Head of caudate nucleus (tissue), 42 donors: ENCODE measurements at regions not wholly inside any gene's neighbourhood (a gene's known extent, or its start where the extent isn't known, plus 50 kb on each side); places are given as distances from the start of the nearest gene placed in this dataset.
A peak's percentile ranks its signal among the peaks of the same experiment; 100 is the strongest.

Experiments
- DNase-seq, 42 donors: peaks; one replicate each; pipeline versions ENCODE4 v3.0.0 to v3.0.0-alpha.2; 2020 to 2021; ENCODE audit warnings: mixed read lengths in 7 of 42
- intact Hi-C: fragments of 100-400 bp; cut with DNase I; formaldehyde crosslinking; loops from one replicate; pipeline ENCODE4 v1.15.0; 2022

DNA sequence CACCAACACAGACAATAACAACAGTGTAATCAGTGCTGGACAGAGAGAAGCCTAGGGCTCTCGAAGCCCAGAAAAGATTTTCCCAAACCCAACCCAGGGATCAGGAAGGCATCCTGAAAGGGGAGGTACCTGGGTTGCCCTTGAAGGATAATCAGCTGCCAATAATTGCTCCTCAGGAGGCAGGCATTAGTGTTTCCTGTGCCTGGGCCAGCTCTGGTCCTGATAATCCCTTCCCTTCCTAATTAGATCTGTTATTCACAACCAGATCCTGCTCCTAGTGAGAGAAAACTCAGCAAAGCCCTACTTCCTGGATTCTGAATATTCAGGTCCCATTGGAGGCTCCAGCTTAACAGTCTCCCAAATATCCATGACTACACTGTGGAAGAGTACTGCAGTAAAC, 117.4 kb downstream of the DMRTA2 start:
- DNase-seq = no peak
- intact Hi-C loops = no loop called here

DNA sequence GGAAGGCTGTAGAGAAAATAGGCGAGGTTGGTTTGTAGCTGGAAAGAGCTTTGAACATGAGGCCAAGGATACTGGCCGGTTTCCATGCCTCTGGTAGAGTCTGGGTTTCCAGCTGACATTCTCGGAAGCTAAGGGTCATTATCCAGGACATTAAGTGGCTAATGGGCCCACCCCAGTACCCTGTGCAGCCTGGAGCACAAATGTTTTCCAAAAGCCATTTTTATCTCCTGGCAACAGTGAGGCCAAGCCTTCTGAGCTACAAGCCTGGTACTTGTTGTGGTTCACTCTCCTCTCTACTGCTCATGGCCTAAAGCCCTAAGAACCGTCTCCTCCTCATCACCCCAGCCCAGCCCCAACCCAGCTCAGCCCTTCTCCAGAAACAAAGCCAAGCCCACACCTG, 122.9 kb downstream of the DMRTA2 start:
- intact Hi-C loops = no loop called here
- DNase-seq = peak in 7 of 42 donors; percentile 1 to 43 (median 5)

DNA sequence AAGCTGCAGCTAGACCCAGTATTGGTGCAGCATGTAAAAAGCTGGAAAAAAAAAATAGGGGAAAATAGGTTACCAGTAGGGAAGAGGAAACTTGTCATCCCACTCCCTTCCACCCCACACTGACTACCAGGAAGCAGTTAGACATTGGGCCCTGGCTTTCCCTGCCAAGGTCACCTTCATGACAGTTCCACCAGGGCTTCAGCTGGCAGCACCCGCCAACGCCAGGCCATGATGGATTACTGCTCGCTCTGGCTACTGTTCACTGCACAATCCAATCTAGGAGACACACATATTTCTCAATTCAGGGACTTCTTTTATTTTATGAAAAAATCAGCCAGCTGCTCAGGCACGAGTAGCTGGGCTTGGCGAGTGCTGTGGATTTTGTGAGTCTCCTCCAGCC, 127.7 kb downstream of the DMRTA2 start:
- intact Hi-C loops = no loop called here
- no peak for DNase-seq

DNA sequence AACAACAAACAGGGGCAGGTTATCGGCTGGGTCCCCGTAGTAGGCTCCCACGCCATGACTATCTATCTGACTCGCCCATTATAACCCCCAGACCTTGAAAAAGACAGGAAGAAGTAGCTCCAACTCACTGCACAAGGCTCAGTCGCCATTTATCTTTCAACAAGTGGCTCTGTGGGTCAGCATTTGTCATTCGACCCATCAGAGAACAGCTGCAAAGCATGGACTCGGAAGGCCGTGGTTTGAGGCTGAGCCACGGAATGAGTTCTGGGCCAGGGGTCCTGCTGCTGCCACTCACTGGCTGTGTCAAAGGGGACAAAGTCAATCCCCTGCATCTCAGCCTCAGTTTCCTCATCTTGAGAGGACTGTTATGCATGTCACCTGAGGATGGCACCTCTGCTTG, 131.0 kb downstream of the DMRTA2 start:
- intact Hi-C loops = no loop called here
- no peak for DNase-seq

DNA sequence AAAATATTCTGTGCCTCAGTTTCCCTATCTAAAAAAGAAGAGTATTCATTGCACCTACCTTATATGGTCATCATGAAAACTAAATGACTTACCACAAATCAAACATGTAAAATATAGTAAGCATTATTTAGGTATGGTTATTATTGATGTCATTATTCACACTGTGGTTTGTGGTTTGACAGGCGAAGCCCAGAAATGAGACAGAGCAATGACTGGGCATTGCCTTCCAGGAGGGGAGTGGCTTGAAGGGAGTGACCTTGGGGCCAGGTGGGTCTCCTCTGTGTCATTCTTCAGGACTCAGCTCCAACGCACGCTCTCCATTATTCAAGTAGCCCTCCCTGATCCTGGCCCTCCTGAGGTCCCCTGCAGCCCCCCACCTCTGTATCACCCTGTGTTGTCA, 133.7 kb downstream of the DMRTA2 start:
- intact Hi-C loops = no loop called here
- DNase-seq = no peak

DNA sequence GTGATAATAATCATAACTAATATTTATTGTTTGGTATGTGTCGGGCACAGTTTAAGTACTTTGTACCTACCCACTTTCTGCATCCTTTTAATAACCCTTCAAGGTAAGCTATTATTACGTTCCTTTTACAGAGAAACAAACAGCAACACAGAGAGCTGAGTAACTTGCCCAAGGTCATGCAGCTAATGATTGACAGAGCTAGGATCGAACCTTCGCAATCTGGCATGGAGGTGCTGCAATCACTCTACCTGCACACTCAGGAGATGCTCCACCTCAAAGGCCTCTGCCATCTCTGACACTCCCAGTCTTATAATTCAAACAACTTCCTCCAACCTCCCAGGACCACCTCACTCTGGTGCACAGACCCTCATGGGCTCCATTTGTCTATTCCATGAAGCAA, 137.2 kb downstream of the DMRTA2 start:
- no peak for DNase-seq
- intact Hi-C loops = no loop called here

DNA sequence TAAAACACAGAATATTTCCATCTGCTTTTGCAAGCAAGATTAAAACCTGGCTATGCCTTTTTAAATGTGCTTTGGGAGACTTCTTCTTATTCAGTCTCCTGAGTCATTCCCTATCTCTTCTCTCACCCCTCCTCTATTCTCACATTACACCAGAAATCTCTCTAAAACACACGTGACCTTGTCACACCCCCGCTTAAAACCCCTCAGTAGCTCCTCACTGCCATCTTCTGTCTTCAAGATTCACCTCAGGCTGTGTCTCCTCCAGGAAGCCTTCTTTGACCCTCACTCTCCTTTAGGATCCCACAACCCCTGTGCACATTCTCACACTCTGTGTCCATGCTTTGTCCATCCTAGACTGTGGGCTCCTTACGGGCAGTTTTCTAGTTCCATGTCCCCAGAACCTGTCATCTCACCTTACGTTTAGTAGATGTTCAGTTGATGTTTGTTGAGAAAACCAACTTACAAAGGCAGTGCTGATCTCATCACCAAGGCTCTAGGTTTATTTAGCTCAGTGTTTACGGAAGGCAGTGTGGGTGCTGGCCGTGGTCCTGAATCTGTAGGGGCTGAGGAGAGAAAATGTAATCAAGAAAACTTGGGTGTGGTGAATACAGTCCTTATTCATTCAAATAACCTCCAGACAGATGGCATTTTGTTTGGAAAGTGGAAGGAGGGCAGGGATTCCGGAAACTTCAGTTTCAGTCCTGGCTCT, 143.5 kb downstream of the DMRTA2 start:
- intact Hi-C loops = no loop called here
- no peak for DNase-seq

DNA sequence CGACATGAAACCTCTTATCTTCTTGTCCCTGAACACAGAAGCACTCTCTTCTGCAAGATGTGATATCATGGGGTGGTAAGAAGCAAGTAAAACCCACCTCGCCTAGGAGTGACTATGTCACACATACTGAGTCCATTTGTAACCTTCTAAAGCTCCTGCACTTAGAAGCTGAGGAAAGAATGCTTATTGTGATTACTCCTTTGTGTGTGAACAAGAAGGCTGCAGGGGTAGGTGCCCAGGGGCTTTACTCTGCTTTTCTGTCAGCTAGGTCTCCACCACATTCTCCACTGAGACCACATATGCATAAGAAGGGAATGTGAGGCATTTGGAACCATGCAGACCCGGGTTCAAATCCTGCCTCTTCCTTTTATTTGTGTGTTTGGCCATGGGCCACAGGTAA, 144.3 kb downstream of the DMRTA2 start:
- no peak for DNase-seq
- intact Hi-C loops = no loop called here

DNA sequence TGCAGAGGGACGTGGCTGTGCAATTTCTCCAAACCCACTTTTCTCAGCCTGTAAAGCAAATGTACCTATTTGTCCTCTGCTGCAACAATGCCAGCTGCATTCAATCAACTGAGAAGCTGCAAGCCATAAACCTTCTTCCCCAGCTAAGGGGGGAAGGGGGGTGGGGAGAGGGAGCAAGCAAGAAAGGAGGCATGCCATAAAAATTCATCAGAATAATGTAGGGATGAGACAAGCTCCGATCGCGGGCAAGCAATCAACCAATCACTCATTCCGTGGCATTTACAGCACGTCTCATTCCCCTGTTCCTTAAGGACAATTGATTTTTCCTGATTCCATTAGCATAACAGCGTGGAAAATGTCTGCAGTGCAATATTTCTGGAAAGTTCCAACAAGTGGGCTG, 144.8 kb downstream of the DMRTA2 start:
- intact Hi-C loops = no loop called here
- DNase-seq = no peak

DNA sequence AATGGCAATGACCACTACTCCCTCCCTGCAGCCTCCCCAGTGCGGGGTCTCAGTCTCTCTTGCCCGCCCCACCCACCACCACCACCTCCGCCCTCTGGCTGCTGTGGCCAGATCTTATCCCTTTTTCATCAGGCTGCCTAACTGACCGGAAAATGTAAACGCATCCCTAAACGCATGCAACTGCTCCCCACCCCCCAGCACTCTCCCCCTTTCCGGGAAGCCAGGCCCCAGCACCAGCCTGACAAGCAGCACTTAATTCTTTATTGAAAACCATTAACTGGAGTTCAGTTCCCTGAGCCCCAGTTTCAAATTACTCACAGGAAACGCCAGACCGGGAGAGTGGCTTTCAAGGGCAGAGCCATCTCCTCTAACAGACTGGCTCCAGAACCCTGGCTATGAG, 147.7 kb downstream of the DMRTA2 start:
- intact Hi-C loops = no loop called here
- DNase-seq = no peak

DNA sequence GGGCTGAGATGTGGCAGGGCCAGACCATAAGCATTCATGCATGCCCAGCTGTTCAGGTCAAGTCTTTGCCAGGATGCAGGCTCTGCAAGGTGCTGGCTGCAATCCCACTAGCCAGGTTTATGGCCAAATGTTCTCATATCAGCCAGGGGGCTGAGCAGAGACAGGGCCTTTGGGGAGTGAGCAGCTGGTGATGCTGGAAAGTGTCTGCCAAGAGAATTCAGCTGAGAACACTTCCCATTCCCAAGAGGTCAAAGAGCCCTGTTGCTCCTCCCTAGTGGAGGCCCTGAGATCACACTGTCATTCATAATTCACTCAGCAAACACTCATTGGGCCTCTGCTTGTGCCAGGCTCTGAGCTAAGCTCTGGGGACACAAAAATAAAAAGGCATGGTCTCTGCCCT, 150.3 kb downstream of the DMRTA2 start:
- no peak for DNase-seq
- intact Hi-C loops = no loop called here

DNA sequence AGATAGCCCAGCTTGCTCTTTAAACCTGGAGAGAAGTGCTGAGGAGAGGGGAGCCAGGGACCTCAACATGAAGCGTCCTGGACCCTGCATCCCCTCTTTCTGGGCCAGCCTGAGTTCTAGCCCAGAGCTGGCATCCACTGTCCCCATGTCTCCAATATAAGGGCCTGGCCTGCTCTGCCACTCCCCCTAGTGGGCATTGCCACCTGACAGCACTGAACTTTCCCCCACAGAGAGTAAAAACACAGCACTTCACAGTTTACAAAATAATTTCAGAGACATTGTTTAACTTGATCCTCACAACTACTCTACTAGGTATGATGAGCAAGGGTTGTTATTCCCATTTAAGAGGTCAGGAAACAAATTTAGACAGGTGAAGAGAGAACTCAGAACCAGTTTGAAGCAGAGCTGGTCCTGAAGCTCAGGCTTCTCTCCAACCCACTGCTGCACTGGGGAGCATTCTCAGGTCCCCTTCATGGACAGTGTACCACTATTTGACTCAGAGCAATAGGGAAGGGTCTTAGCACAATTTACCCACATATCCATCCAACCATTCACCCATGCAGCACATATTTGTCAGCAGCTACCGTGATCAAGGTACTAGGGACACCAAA, 151.2 kb downstream of the DMRTA2 start:
- intact Hi-C loops = no loop called here
- DNase-seq = peak; percentile 14 to 81 (median 48)

DNA sequence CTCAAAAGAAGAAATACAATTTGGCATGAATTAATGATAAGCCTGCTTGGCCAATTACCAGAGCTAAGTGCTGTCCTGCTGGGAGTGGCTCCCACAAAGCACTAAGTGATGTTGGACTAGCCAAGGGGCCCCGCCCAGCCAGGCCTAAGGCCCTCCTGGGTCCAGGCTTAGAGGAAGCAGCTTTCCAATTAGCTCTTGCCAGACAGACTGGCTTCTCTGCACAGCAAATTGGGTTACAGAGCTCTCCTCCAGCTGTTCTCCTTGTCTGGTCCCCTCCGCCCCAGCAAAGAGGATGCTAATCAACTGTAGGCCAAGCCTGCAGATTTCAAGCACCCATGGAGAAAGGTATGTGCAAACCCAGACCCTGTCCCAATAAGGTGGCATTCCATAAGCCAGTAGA, 151.9 kb downstream of the DMRTA2 start:
- DNase-seq = no peak
- intact Hi-C loops = no loop called here

DNA sequence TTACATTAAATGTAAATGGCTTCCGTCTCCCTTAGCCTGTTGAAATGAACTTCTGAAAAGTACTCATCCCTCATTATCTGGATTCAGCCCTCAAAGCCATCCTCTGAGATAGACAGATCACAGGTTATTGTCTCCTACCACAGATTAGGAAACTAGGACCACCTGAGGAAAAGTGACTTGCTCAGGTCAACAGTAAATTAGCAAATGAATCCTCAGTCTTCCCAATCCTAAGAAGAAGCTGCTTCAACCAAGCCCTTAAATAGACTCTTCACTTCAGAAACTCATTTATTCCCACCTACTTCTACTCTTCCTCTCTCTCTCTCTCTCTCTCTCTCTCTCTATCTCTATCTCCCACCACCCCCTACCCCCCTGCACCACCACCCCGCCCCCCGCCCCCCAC, 152.3 kb downstream of the DMRTA2 start:
- intact Hi-C loops = no loop called here
- no peak for DNase-seq

DNA sequence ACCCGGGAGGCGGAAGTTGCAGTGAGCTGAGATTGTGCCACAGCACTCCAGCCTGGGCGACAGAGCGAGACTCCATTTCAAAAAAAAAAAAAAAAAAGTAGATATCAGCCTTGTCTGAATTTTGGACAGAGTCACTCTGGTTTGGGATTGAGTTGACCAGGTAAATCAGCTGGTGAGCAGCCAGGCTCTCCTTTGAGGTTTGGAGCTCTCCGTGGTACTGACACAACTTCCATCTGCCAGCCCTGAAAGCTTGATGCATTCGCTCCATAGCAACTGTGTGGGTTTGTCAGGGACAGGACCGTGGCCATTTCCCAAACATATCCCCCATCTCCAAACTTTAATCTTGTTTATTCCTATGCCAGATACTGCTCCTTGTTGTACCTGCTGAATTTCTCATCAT, 155.2 kb downstream of the DMRTA2 start:
- DNase-seq = no peak
- intact Hi-C loops = no loop called here

DNA sequence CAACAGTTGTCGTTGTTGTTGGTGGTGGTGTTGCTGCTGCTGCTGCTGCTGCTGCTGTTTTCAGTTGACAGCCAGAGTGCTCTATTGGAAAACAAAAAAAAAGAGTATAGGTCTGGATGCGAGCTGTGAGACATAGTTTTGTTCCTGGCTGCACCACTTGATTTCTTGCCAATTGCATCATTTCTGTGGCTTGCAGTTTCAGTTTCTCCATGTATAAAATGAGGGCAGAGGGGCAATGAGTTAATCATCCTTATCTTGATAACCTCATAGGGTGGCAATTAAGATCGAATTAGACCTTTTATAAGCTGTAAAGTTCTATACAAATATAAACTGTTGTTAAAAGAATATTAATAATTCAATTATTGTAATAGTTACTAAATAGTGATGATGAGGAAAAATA, 156.7 kb downstream of the DMRTA2 start:
- DNase-seq = no peak
- intact Hi-C loops = no loop called here

DNA sequence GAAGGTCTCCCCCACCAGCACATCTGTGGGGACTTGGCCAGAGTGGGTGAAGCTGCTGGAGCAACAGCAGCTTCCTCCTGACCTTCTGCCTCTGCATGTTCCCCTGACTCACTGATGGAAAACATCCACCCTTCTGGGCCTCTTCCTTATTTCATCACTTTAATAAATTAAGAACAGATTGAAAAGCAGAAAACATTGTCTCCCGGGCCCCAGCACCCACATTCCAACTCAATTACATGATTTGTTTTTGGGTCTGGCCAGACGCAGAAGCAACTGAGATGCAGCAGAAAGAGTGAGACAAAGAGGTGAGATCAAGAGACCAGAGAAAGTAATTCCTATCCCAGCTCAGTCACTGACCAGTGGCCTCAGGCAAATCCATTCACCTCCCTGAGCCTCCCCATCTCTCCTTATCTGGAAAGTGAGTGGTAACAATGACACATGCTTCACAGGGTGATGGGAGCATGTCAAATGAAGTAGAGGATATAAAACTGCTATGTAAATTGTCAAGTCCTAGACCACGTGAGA, 157.1 kb downstream of the ELAVL4 start:
- intact Hi-C loops = no loop called here
- DNase-seq = no peak

DNA sequence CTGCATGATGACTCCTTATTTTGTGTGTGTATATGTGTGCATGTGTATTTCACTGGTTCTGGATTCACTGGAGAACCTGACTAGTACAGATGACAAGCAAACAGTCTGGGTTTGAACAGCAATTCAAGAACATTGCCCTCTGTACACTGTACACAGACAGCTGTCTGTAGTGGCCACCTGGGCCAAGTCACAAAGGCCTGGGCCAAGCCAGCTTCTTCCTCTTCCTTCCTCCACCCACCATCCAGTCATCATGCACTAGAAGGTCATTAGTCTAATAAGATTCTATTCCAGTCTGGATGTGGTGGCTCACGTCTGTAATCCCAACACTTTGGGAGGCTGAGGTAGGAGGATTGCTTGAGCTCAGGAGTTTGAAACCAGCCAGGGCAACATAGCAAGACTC, 155.9 kb downstream of the ELAVL4 start:
- intact Hi-C loops = no loop called here
- no peak for DNase-seq

DNA sequence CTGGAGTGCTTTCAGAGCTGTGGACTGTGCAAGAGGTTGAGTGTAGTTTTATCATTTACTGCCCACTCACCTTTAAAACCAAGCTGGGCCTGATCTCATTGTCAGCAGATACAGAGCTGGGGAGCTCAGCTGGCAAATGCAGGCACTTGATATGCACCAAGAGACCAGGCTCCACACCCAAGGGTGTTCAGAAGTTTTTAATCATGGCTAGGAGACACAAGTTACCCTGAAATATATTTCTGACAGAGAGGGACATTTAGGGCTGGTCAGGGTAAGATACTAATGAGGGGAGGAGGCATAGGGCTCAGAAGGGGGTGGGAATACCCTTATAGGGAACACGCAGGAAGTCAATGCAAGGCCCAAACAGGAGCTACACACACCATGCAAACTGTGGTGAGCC, 153.7 kb downstream of the ELAVL4 start:
- no peak for DNase-seq
- intact Hi-C loops = no loop called here

DNA sequence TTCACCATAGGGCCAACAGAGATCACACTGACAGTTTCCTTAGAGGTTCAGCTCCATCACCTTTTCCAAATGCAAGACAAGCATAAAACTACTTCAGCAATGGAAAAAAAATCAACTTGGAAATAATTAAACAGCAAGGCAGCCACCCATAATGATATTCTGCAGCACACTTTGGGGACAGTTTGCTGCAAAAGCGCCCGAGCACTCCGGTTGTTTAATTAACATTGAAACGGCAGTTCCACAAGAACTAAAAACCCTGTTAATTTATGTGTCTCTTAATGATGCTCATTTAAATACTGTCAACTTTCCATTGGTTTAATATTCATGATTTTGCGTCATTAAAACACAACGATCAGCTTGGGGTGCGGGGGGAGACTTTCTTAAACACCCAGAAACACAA, 153.2 kb downstream of the ELAVL4 start:
- no peak for DNase-seq
- intact Hi-C loops = no loop called here

DNA sequence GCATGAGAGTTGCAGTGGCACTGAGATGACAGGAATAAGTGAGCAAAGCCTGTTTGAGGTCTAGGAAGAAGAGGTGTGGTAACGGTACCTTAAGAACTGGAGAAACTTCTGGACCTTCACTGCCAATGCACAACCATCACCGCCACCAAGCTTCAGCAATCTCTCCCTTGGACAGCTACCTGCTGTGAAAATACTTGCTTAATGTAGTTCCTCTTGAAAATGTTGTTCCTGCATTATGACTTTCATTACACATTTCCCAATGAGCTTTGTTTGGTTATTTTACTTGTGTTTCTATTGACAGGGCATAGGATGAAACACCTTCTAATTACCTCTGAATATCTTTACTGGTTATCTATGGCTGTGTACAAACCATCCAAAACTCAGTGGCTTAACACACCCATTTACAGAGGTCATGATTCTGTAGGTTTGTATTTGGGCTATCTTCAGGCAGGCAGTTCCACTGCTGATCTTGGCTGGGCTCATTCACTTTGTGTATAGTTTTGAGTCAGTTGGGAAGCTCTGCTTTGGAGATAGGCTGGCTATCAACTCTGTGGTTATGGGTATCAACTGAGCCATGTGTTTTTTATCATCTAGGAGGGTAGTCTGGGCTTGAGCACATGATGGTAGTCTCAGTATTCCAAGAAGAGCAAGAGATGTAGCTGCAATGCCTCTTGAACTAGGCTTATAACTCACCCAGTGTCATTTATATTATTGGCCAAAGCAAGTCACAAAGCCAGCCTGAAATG, 149.4 kb downstream of the ELAVL4 start:
- no peak for DNase-seq
- intact Hi-C loops = no loop called here
